ENCODE measurements at regions not wholly inside any gene's neighbourhood (a gene's known extent, or its start where the extent isn't known, plus 50 kb on each side); places are given as distances from the start of the nearest gene placed in this dataset.
"Not testable (repeated sequence)": the region's sequence is repeated elsewhere in the genome, so short reads cannot be mapped to it uniquely, and the experiment has no call there.

DNA sequence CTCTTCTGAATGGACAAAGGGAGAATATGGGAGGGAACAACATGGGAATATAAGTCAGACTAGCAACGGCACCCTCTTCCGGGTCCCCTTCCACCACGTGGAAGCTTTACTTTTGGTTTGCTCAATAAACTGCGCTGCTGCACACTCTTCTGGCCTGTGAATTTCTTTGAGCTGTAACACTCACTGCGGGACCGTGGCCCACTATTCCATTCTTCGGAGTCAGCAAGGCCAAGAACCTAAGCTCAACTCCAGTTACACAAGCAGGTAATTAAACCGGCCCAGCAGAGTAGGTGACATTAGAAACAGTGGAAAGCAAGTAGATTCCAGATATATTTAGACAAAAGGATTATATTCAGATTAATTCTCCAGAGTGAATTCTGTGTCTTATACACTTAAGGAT is 697.4 kb upstream of the NXPH2 start:
- no peaks in the 10 kb centered on the region for H3K4me1 ChIP-seq (ENCODE audit: control insufficient read depth, insufficient read depth, low read length)
- H3K27me3 ChIP-seq (replicated peaks; ENCODE audit: control insufficient read depth, insufficient read depth, low read length) = no peaks in the 10 kb centered on the region
- no peak for DNase-seq (ENCODE audit: low read depth)
- H3K9ac ChIP-seq (ENCODE audit: low read length) = no peak overlapping the region
- H3K9me3 ChIP-seq (ENCODE audit: control insufficient read depth, low read length) = no peaks in the 10 kb centered on the region
- no peaks in the 10 kb centered on the region for H3K36me3 ChIP-seq (ENCODE audit: control insufficient read depth, insufficient read depth, low read length, severe bottlenecking)
- no peak overlapping the region for H3K4me3 ChIP-seq (ENCODE audit: low read length)

DNA sequence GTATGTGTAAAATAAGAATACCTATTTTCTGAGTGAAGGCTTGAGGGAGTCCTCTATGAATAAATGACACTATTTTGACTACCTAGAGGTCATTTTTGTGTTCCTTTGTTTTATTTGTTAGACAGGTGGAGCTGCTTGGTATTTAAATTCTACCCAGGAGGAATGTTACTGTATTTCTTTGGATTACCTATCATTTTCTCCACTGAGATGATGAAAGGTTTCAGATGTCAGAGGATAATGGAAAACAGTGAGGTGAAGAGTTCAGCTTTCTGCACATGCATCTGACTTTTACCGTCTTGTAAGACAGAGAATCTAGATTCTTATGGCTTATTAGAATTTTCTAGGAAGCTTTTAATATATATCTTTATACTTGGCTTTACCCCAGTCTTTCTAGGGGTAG is 689.8 kb upstream of the NXPH2 start:
- no peaks in the 10 kb centered on the region for H3K9me3 ChIP-seq (ENCODE audit: control insufficient read depth, low read length)
- no peaks in the 10 kb centered on the region for H3K27me3 ChIP-seq (replicated peaks; ENCODE audit: control insufficient read depth, insufficient read depth, low read length)
- no peak overlapping the region for H3K4me3 ChIP-seq (ENCODE audit: low read length)
- no peaks in the 10 kb centered on the region for H3K36me3 ChIP-seq (ENCODE audit: control insufficient read depth, insufficient read depth, low read length, severe bottlenecking)
- H3K4me1 ChIP-seq (ENCODE audit: control insufficient read depth, insufficient read depth, low read length) = no peaks in the 10 kb centered on the region
- H3K9ac ChIP-seq (ENCODE audit: low read length) = no peak overlapping the region
- DNase-seq (ENCODE audit: low read depth) = no peak

DNA sequence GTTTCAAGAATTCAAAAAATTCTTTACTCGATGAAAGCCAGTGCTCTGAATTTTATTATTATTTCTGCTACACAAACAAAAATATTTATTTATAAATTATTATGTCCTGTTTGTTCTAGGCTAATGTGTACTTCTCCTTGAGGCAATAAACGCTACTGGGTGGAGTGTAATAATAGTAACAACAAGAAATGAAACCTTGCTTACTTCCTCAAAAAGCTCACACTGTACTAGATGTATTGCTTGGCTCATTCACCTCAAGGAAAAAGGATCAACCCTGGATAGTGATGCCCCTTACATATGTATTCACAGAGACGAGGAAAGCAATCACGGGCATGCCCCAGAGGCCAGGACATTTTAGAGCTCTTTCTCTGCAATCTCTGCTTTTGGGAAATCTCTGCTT is 685.6 kb upstream of the NXPH2 start:
- Histone ChIP-seq H3K36me3 (ENCODE audit: control insufficient read depth, insufficient read depth, low read length, severe bottlenecking) (no peaks in the 10 kb centered on the region), H3K9me3 (ENCODE audit: control insufficient read depth, low read length) (no peaks in the 10 kb centered on the region), H3K9ac (ENCODE audit: low read length) (no peak overlapping the region), H3K27me3 (replicated peaks; ENCODE audit: control insufficient read depth, insufficient read depth, low read length) (no peaks in the 10 kb centered on the region), H3K4me3 (ENCODE audit: low read length) (no peak overlapping the region), H3K4me1 (ENCODE audit: control insufficient read depth, insufficient read depth, low read length) (no peaks in the 10 kb centered on the region)
- no peak for DNase-seq (ENCODE audit: low read depth)

DNA sequence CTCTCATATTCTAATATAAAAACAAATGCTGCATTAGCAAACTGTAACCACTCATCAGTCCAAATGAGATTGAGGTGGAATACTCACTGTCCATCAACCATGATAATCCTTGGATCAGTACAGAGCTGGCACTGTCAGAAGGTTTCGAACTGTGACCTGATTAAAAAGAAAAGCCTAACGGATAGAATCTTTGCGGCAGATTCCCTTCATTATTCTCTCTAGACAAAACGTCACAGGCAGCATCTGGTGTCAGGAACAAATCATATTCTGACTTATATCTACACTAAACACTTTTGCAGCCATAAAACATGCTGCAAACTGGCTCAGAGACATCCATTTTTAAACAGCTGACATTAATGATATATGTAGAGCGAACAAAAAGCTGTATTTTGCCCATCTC is 677.7 kb upstream of the NXPH2 start:
- H3K4me3 ChIP-seq (ENCODE audit: low read length) = no peak overlapping the region
- H3K27me3 ChIP-seq (replicated peaks; ENCODE audit: control insufficient read depth, insufficient read depth, low read length) = no peaks in the 10 kb centered on the region
- no peak for DNase-seq (ENCODE audit: low read depth)
- no peaks in the 10 kb centered on the region for H3K36me3 ChIP-seq (ENCODE audit: control insufficient read depth, insufficient read depth, low read length, severe bottlenecking)
- H3K4me1 ChIP-seq (ENCODE audit: control insufficient read depth, insufficient read depth, low read length) = no peaks in the 10 kb centered on the region
- no peak overlapping the region for H3K9ac ChIP-seq (ENCODE audit: low read length)
- peaks cover 6% of the 10 kb centered on the region for H3K9me3 ChIP-seq (ENCODE audit: control insufficient read depth, low read length)

DNA sequence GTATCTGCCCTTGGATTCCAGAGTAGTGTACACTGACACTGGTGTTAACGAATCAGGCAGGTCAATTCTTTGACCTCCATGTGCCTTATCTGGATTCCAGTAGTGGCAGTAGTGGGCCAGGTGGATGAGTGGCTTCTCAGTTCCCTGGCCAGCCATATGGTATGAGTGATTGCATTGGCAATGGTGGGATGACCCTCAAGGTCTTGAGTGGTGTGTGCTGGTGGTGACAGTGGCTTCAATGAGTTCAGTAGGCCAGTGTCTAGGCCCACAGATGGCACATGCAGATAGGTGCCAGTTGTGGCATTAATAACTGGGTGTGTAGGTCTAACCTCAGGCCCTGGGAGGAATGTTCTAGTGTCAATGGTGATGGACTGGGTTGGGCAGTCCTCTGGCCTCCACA is 674.1 kb upstream of the NXPH2 start:
- Histone ChIP-seq H3K9me3 (ENCODE audit: control insufficient read depth, low read length) (peaks cover 19% of the 10 kb centered on the region), H3K36me3 (ENCODE audit: control insufficient read depth, insufficient read depth, low read length, severe bottlenecking) (no peaks in the 10 kb centered on the region), H3K9ac (ENCODE audit: low read length) (no peak overlapping the region), H3K27me3 (replicated peaks; ENCODE audit: control insufficient read depth, insufficient read depth, low read length) (no peaks in the 10 kb centered on the region), H3K4me3 (ENCODE audit: low read length) (no peak overlapping the region), H3K4me1 (ENCODE audit: control insufficient read depth, insufficient read depth, low read length) (no peaks in the 10 kb centered on the region)
- no peak for DNase-seq (ENCODE audit: low read depth)

DNA sequence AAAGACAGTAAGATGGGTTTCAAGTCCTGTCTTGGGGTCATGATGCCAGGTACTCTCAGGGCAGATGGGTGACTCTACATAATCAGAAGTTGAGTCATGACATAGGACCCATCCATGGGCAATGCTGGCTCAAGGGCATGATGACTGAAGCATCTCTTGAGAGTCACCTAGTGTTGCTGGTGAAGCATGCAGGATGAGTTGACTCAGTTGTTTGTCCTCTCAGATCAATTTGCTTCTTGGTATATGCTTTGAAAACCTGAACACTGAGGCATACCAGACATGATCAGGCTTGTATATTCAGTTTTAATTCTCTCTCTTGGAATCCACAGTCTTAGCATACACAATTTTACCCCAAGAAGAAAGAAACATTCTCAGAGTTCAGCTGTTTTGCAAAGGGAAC is 658.9 kb upstream of the NXPH2 start:
- H3K36me3 ChIP-seq (ENCODE audit: control insufficient read depth, insufficient read depth, low read length, severe bottlenecking) = no peaks in the 10 kb centered on the region
- H3K4me3 ChIP-seq (ENCODE audit: low read length) = no peak overlapping the region
- DNase-seq (ENCODE audit: low read depth) = no peak
- no peaks in the 10 kb centered on the region for H3K9me3 ChIP-seq (ENCODE audit: control insufficient read depth, low read length)
- H3K9ac ChIP-seq (ENCODE audit: low read length) = no peak overlapping the region
- no peaks in the 10 kb centered on the region for H3K4me1 ChIP-seq (ENCODE audit: control insufficient read depth, insufficient read depth, low read length)
- H3K27me3 ChIP-seq (replicated peaks; ENCODE audit: control insufficient read depth, insufficient read depth, low read length) = no peaks in the 10 kb centered on the region

DNA sequence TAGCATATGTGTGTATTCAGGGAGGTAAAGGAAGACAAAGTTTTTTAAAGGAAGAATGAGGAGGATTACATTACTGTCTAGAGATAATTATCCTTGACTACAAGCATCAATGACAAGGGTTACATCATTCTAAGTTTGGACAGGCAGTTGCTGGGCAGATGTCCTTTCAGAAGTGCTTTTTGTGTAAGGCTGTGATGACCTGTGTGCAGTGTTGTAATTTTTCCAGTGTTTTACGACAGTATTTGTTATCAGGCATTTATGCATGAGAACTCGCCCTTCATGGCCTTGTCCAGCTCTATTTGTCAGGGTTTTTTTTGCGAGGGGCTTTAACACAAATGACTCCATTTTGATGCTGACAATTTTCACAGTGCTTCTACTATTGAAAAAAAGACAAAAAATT is 658.3 kb upstream of the NXPH2 start:
- Histone ChIP-seq H3K36me3 (ENCODE audit: control insufficient read depth, insufficient read depth, low read length, severe bottlenecking) (no peaks in the 10 kb centered on the region), H3K27me3 (replicated peaks; ENCODE audit: control insufficient read depth, insufficient read depth, low read length) (no peaks in the 10 kb centered on the region), H3K4me1 (ENCODE audit: control insufficient read depth, insufficient read depth, low read length) (no peaks in the 10 kb centered on the region), H3K9me3 (ENCODE audit: control insufficient read depth, low read length) (no peaks in the 10 kb centered on the region), H3K9ac (ENCODE audit: low read length) (no peak overlapping the region), H3K4me3 (ENCODE audit: low read length) (no peak overlapping the region)
- DNase-seq (ENCODE audit: low read depth) = no peak

DNA sequence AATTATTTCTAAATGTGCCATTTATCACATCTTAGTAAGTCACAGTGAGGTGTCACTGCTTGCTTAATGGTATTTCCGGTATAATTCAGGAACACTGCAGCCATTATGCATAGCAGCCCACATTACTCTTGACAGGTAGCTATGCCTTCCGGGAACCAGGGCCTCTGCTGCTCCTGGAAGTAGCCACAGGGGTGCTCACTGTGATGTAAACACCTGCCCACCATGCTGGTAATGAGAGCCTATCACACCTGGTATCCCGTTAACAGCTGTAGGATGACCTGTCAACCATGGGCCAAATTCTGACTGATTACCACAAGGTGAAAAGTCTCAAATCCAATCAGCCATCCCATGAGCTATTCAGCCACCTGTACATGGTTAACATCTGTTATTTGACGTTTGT is 647.0 kb upstream of the NXPH2 start:
- no peak for DNase-seq (ENCODE audit: low read depth)
- H3K9me3 ChIP-seq (ENCODE audit: control insufficient read depth, low read length) = no peaks in the 10 kb centered on the region
- H3K4me3 ChIP-seq (ENCODE audit: low read length) = no peak overlapping the region
- H3K36me3 ChIP-seq (ENCODE audit: control insufficient read depth, insufficient read depth, low read length, severe bottlenecking) = no peaks in the 10 kb centered on the region
- H3K9ac ChIP-seq (ENCODE audit: low read length) = no peak overlapping the region
- H3K4me1 ChIP-seq (ENCODE audit: control insufficient read depth, insufficient read depth, low read length) = no peaks in the 10 kb centered on the region
- no peaks in the 10 kb centered on the region for H3K27me3 ChIP-seq (replicated peaks; ENCODE audit: control insufficient read depth, insufficient read depth, low read length)

DNA sequence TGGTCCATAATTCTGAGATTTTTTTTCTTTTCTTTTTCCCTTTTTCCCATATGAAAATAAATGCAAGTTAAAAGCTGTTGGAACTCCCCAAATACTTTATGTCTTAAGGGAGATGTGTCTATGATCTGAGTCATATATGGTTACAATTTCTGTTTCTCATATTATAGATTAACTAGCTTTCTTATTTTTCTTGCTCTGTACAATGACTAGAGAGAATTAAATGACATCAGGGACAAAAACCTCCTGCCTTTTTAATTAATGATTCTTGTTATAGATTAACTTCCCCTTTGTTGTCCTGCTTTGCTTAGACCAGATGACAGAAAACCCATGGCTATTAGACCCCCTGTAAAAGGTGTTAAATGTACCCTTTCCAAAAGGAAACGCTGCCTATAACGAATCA is 643.9 kb upstream of the NXPH2 start:
- no peaks in the 10 kb centered on the region for H3K9me3 ChIP-seq (ENCODE audit: control insufficient read depth, low read length)
- no peak overlapping the region for H3K4me3 ChIP-seq (ENCODE audit: low read length)
- no peaks in the 10 kb centered on the region for H3K36me3 ChIP-seq (ENCODE audit: control insufficient read depth, insufficient read depth, low read length, severe bottlenecking)
- no peak overlapping the region for H3K9ac ChIP-seq (ENCODE audit: low read length)
- H3K4me1 ChIP-seq (ENCODE audit: control insufficient read depth, insufficient read depth, low read length) = no peaks in the 10 kb centered on the region
- no peak for DNase-seq (ENCODE audit: low read depth)
- H3K27me3 ChIP-seq (replicated peaks; ENCODE audit: control insufficient read depth, insufficient read depth, low read length) = no peaks in the 10 kb centered on the region

DNA sequence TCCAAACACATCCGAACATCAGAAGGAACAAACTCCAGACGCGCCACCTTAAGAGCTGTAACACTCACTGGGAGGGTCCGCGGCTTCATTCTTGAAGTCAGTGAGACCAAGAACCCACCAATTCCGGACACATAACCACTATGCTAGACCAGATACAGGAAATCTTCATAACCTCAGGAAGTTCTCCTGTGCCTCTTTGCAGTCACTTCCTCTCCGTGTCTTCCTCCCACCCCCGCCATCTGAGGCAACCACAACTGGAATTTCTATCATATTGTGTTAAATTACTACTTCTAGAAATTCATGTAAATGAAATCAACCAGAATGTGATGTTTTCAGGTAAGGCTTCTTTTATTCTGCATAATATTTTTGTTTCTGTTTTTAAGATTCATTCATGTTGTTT is 631.0 kb upstream of the NXPH2 start:
- no peak for DNase-seq (ENCODE audit: low read depth)
- H3K4me3 ChIP-seq (ENCODE audit: low read length) = no peak overlapping the region
- H3K36me3 ChIP-seq (ENCODE audit: control insufficient read depth, insufficient read depth, low read length, severe bottlenecking) = no peaks in the 10 kb centered on the region
- no peaks in the 10 kb centered on the region for H3K27me3 ChIP-seq (replicated peaks; ENCODE audit: control insufficient read depth, insufficient read depth, low read length)
- H3K4me1 ChIP-seq (ENCODE audit: control insufficient read depth, insufficient read depth, low read length) = no peaks in the 10 kb centered on the region
- H3K9ac ChIP-seq (ENCODE audit: low read length) = no peak overlapping the region
- peaks cover 8% of the 10 kb centered on the region for H3K9me3 ChIP-seq (ENCODE audit: control insufficient read depth, low read length)

DNA sequence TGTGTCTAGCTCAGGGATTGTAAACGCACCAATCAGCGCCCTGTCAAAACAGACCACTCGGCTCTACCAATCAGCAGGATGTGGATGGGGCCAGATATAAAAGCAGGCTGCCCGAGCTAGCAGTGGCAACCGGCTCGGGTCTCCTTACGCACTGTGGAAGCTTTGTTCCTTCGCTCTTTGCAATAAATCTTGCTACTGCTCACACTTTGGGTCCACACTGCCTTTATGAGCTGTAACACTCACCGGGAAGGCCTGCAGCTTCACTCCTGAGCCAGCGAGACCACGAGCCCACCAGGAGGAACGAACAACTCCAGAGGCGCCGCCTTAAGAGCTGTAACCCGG is 630.6 kb upstream of the NXPH2 start:
- H3K27me3 ChIP-seq (replicated peaks; ENCODE audit: control insufficient read depth, insufficient read depth, low read length); H3K36me3 ChIP-seq (ENCODE audit: control insufficient read depth, insufficient read depth, low read length, severe bottlenecking); DNase-seq (ENCODE audit: low read depth); H3K9me3 ChIP-seq (ENCODE audit: control insufficient read depth, low read length); H3K9ac ChIP-seq (ENCODE audit: low read length); H3K4me1 ChIP-seq (ENCODE audit: control insufficient read depth, insufficient read depth, low read length); H3K4me3 ChIP-seq (ENCODE audit: low read length): not testable (repeated sequence)

DNA sequence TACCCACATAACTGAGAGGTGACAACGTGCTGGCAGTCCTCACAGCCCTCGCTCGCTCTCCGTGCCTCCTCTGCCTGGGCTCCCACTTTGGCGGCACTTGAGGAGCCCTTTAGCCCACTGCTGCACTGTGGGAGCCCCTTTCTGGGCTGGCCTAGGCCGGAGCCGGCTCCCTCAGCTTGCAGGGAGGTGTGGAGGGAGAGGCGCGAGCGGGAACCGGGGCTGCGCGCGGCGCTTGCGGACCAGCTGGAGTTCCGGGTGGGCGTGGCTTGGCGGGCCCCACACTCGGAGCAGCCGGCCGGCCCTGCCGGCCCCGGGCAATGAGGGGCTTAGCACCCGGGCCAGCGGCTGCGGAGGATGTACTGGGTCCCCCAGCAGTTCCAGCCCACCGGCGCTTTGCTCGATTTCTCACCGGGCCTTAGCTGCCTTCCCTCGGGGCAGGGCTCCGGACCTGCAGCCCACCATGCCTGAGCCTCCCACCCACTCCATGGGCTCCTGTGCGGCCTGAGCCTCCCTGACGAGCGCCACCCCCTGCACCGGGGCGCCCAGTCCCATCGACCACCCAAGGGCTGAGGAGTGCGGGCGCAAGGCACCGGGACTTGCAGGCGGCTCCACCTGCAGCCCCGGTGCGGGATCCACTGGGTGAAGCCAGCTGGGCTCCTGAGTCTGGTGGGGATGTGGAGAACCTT is 630.1 kb upstream of the NXPH2 start:
- H3K9me3 ChIP-seq (ENCODE audit: control insufficient read depth, low read length); H3K4me3 ChIP-seq (ENCODE audit: low read length); H3K9ac ChIP-seq (ENCODE audit: low read length); H3K4me1 ChIP-seq (ENCODE audit: control insufficient read depth, insufficient read depth, low read length); DNase-seq (ENCODE audit: low read depth); H3K27me3 ChIP-seq (replicated peaks; ENCODE audit: control insufficient read depth, insufficient read depth, low read length); H3K36me3 ChIP-seq (ENCODE audit: control insufficient read depth, insufficient read depth, low read length, severe bottlenecking): not testable (repeated sequence)
